ENCODE measurements at regions not wholly inside any gene's neighbourhood (a gene's known extent, or its start where the extent isn't known, plus 50 kb on each side); places are given as distances from the start of the nearest gene placed in this dataset.

DNA sequence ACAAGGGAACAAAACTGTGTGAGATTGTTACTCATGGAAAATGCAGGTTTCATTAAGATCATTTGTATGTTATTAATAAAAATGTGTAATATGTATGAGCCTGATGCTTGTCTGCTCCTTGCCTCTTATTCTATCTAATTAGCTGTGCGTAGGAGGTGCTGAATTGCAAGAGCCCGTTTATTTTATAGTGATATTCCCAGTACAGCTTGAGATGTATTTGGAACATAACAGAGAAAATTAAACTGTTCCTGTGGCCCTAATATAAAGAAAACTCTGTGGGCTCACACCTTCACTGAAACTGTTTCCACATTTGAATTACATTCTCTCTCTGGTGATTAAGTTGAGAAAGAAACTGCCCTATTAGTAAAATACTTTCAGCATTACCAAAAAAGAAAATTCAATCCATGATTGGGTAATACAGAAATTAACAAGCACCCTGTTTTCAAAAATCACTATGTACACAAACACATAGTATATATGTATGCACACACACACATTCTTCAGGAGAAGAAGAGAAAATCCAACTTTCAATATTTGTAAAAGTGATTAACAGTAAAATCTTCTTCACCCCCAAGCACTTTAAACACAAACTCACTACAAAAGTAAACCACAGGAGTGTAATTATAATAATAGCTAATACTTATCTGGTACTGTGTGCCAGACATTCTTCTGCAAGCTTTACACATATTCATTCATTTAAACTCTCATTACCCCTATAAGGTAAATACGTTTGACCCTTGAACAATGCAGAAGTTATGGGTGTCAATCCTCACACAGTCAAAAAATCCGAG is 233.2 kb downstream of the PHLDA1 start:
- TF ChIP-seq TCF4 (CRISPR knock-in tag; IDR thresholded peaks at IDR 0.05; ENCODE audit: borderline replicate concordance): no peak
- TF ChIP-seq OSR1 (CRISPR knock-in tag; IDR thresholded peaks at IDR 0.05): no peak
- TF ChIP-seq ZFP30 (CRISPR knock-in tag; IDR thresholded peaks at IDR 0.05): no peak
- TF ChIP-seq SNAI2 (CRISPR knock-in tag; IDR thresholded peaks at IDR 0.05): no peak
- no peak for TF ChIP-seq TSHZ2 (CRISPR knock-in tag; IDR thresholded peaks at IDR 0.05)
- TF ChIP-seq TOX (CRISPR knock-in tag; IDR thresholded peaks at IDR 0.05; ENCODE audit: borderline replicate concordance): no peak
- TF ChIP-seq PPARA (CRISPR knock-in tag; IDR thresholded peaks at IDR 0.05; ENCODE audit: borderline replicate concordance): no peak
- no peak for TF ChIP-seq ZC3H10 (CRISPR knock-in tag; IDR thresholded peaks at IDR 0.05)

All from SK-N-SH treated with all-trans-retinoic acid at 6 μM for 48 hours (cell line).